ENCODE measurements at regions not wholly inside any gene's neighbourhood (a gene's known extent, or its start where the extent isn't known, plus 50 kb on each side); places are given as distances from the start of the nearest gene placed in this dataset.

- intact Hi-C loops (cut with micrococcal nuclease; ENCODE audit: unreplicated experiment), result no loop called here
- H3K27me3 ChIP-seq (replicated peaks; ENCODE audit: insufficient read depth, low read depth, low read length, poor library complexity), result no peaks in the 10 kb centered on the region
- H3K4me1 ChIP-seq (ENCODE audit: insufficient read depth, low read length, poor library complexity, severe bottlenecking), result no peaks in the 10 kb centered on the region
- DNase-seq (ENCODE audit: low spot score), result no peak
- TF ChIP-seq EZH2 (IDR thresholded peaks at IDR 0.05; ENCODE audit: borderline replicate concordance, low read depth, low read length, poor library complexity, severe bottlenecking), result no peak
- no peak for TF ChIP-seq CTCF (conservative IDR thresholded peaks at IDR 0.05; ENCODE audit: low read depth, low read length)
- CTCF ChIA-PET, result no interaction called here
- POLR2A ChIA-PET (ENCODE audit: low non-redundant PET), result no interaction called here
- H3K9me3 ChIP-seq (ENCODE audit: low read depth, low read length, poor library complexity, severe bottlenecking), result no peaks in the 10 kb centered on the region
- no peak overlapping the region for H3K27ac ChIP-seq (ENCODE audit: low read depth, low read length, poor library complexity, severe bottlenecking)
- H3K36me3 ChIP-seq (ENCODE audit: insufficient read depth, low read length, poor library complexity, severe bottlenecking), result no peaks in the 10 kb centered on the region
- no peak overlapping the region for H3K4me3 ChIP-seq (ENCODE audit: low read depth, low read length, poor library complexity, severe bottlenecking)
- no TSS peak for BruUV-seq (replicated peaks)
Observed at GRCh38 chr3:8338424-8338823, 163.2 kb upstream of the LMCD1 start.

- DNase-seq (ENCODE audit: low spot score), result no peak
- BruUV-seq (replicated peaks), result no TSS peak
- TF ChIP-seq CTCF (conservative IDR thresholded peaks at IDR 0.05; ENCODE audit: low read depth, low read length) (no peak), EZH2 (IDR thresholded peaks at IDR 0.05; ENCODE audit: borderline replicate concordance, low read depth, low read length, poor library complexity, severe bottlenecking) (no peak)
- no peak overlapping the region for H3K27ac ChIP-seq (ENCODE audit: low read depth, low read length, poor library complexity, severe bottlenecking)
- no peaks in the 10 kb centered on the region for H3K27me3 ChIP-seq (replicated peaks; ENCODE audit: insufficient read depth, low read depth, low read length, poor library complexity)
- H3K36me3 ChIP-seq (ENCODE audit: insufficient read depth, low read length, poor library complexity, severe bottlenecking), result no peaks in the 10 kb centered on the region
- H3K9me3 ChIP-seq (ENCODE audit: low read depth, low read length, poor library complexity, severe bottlenecking), result peaks cover 25% of the 10 kb centered on the region
- H3K4me1 ChIP-seq (ENCODE audit: insufficient read depth, low read length, poor library complexity, severe bottlenecking), result no peaks in the 10 kb centered on the region
- CTCF ChIA-PET, result no interaction called here
- no peak overlapping the region for H3K4me3 ChIP-seq (ENCODE audit: low read depth, low read length, poor library complexity, severe bottlenecking)
- intact Hi-C loops (cut with micrococcal nuclease; ENCODE audit: unreplicated experiment), result no loop called here
- POLR2A ChIA-PET (ENCODE audit: low non-redundant PET), result no interaction called here
Observed at GRCh38 chr3:8341821-8342247, 159.8 kb upstream of the LMCD1 start.

- ChIA-PET CTCF (no interaction called here), POLR2A (ENCODE audit: low non-redundant PET) (no interaction called here)
- Histone ChIP-seq H3K27me3 (replicated peaks; ENCODE audit: insufficient read depth, low read depth, low read length, poor library complexity) (no peaks in the 10 kb centered on the region), H3K4me3 (ENCODE audit: low read depth, low read length, poor library complexity, severe bottlenecking) (no peak overlapping the region), H3K4me1 (ENCODE audit: insufficient read depth, low read length, poor library complexity, severe bottlenecking) (no peaks in the 10 kb centered on the region), H3K36me3 (ENCODE audit: insufficient read depth, low read length, poor library complexity, severe bottlenecking) (no peaks in the 10 kb centered on the region), H3K27ac (ENCODE audit: low read depth, low read length, poor library complexity, severe bottlenecking) (no peak overlapping the region), H3K9me3 (ENCODE audit: low read depth, low read length, poor library complexity, severe bottlenecking) (peaks cover 25% of the 10 kb centered on the region)
- no peak for DNase-seq (ENCODE audit: low spot score)
- TF ChIP-seq CTCF (conservative IDR thresholded peaks at IDR 0.05; ENCODE audit: low read depth, low read length) (no peak), EZH2 (IDR thresholded peaks at IDR 0.05; ENCODE audit: borderline replicate concordance, low read depth, low read length, poor library complexity, severe bottlenecking) (no peak)
- intact Hi-C loops (cut with micrococcal nuclease; ENCODE audit: unreplicated experiment), result no loop called here
- BruUV-seq (replicated peaks), result no TSS peak
Observed at GRCh38 chr3:8343058-8343457, 158.6 kb upstream of the LMCD1 start.

Data from A673 (cell line).